Inferior parietal cortex (tissue), 1 donor: ENCODE measurements at regions not wholly inside any gene's neighbourhood (a gene's known extent, or its start where the extent isn't known, plus 50 kb on each side); places are given as distances from the start of the nearest gene placed in this dataset.

Source experiments
- DNase-seq: peaks from one replicate; pipeline ENCODE4 v3.0.0-alpha.2; 2016; ENCODE audit errors: extremely low spot score

GRCh38 chr6:19734061-19734460 lies 103.1 kb upstream of the ID4 start:
- DNase-seq = no peak

GRCh38 chr6:19734519-19734918 lies 102.7 kb upstream of the ID4 start:
- DNase-seq = no peak

GRCh38 chr6:19736066-19736465 lies 101.1 kb upstream of the ID4 start:
- DNase-seq = no peak

GRCh38 chr6:19738010-19738409 lies 99.2 kb upstream of the ID4 start:
- DNase-seq = no peak

- no peak for DNase-seq
These were observed 87.4 kb upstream of the ID4 start for GRCh38 chr6:19749722-19750121.

GRCh38 chr6:19752746-19753145 lies 84.4 kb upstream of the ID4 start:
- DNase-seq = no peak

GRCh38 chr6:19753826-19754225 lies 83.3 kb upstream of the ID4 start:
- no peak for DNase-seq

GRCh38 chr6:19754686-19755085 lies 82.5 kb upstream of the ID4 start:
- no peak for DNase-seq

- no peak for DNase-seq
These were observed 82.0 kb upstream of the ID4 start for GRCh38 chr6:19755181-19755580.

- DNase-seq = no peak
These were observed 80.1 kb upstream of the ID4 start for GRCh38 chr6:19757036-19757435.

- no peak for DNase-seq
These were observed 77.9 kb upstream of the ID4 start for GRCh38 chr6:19759117-19759880.

GRCh38 chr6:19761121-19761520 lies 76.0 kb upstream of the ID4 start:
- no peak for DNase-seq

GRCh38 chr6:19771753-19772336 lies 65.3 kb upstream of the ID4 start:
- DNase-seq = no peak

- DNase-seq = no peak
These were observed 64.3 kb upstream of the ID4 start for GRCh38 chr6:19772891-19773290.

- DNase-seq = no peak
These were observed 55.9 kb upstream of the ID4 start for GRCh38 chr6:19781269-19781668.

- no peak for DNase-seq
These were observed 54.6 kb upstream of the ID4 start for GRCh38 chr6:19782588-19782987.
